Neural cell (in vitro differentiated cells): ENCODE measurements at regions not wholly inside any gene's neighbourhood (a gene's known extent, or its start where the extent isn't known, plus 50 kb on each side); places are given as distances from the start of the nearest gene placed in this dataset.

Experiments
- H2AFZ ChIP-seq: fragments of 200-600, 300-800 bp; sonication (generic), shearing (Covaris generic); 2 replicates; pipeline ENCODE4 v1.6.0; 2014; ENCODE audit warnings: low read depth, mild to moderate bottlenecking, antibody characterized with exemption, low read length, moderate library complexity
- H3F3A ChIP-seq: fragments of 200-600 bp; shearing (Covaris generic); 2 replicates; pipeline ENCODE4 v1.6.1; 2016; ENCODE audit warnings: mild to moderate bottlenecking, moderate library complexity, mixed read lengths, antibody characterized with exemption, low read length; ENCODE audit not compliant: insufficient read depth, poor library complexity, severe bottlenecking
- H3K27ac ChIP-seq: fragments of 200-600, 300-800 bp; sonication (generic), shearing (Covaris generic); 2 replicates; pipeline ENCODE4 v1.5.1; 2014; ENCODE audit warnings: mild to moderate bottlenecking, low read length, moderate library complexity
- H3K27me3 ChIP-seq: fragments of 300-800, 200-600 bp; sonication (generic), shearing (Covaris generic); 2 replicates; pipeline ENCODE4 v1.6.0; 2014; ENCODE audit warnings: mild to moderate bottlenecking, low read depth, low read length, moderate library complexity; ENCODE audit not compliant: insufficient read depth
- H3K36me3 ChIP-seq: fragments of 300-800, 200-600 bp; sonication (generic), shearing (Covaris generic); 2 replicates; pipeline ENCODE4 v1.5.1; 2014; ENCODE audit warnings: mild to moderate bottlenecking, antibody characterized with exemption, low read length, moderate library complexity; ENCODE audit not compliant: insufficient read depth
- H3K4me2 ChIP-seq: fragments of 300-800, 200-600 bp; sonication (generic), shearing (Covaris generic); 2 replicates; pipeline ENCODE4 v1.6.0; 2014; ENCODE audit warnings: mild to moderate bottlenecking, low read length
- H3K4me3 ChIP-seq: fragments of 300-800, 200-600 bp; sonication (generic), shearing (Covaris generic); 2 replicates; pipeline ENCODE4 v1.5.1; 2014; ENCODE audit warnings: mild to moderate bottlenecking, low read length, moderate library complexity
- H3K79me2 ChIP-seq: fragments of 200-600 bp; shearing (Covaris generic); replicated peaks from 2 replicates; pipeline ENCODE4 v1.6.0; 2014; ENCODE audit warnings: mild to moderate bottlenecking, low read length, moderate library complexity; ENCODE audit not compliant: insufficient read depth
- H3K9ac ChIP-seq: fragments of 300-800, 200-600 bp; sonication (generic), shearing (Covaris generic); 2 replicates; pipeline ENCODE4 v1.6.1; 2016; ENCODE audit warnings: mild to moderate bottlenecking, low read length, mixed read lengths
- H3K9me2 ChIP-seq: fragments of 200-600 bp; shearing (Covaris generic); 2 replicates; pipeline ENCODE4 v1.6.1; 2016; ENCODE audit warnings: mild to moderate bottlenecking, low read length, mixed read lengths; ENCODE audit not compliant: insufficient read depth
- H3K9me3 ChIP-seq: fragments of 200-600, 300-800 bp; sonication (generic), shearing (Covaris generic); 2 replicates; pipeline ENCODE4 v1.6.1; 2016; ENCODE audit warnings: mild to moderate bottlenecking, mixed run types, low read length, moderate library complexity, mixed read lengths
- H4K20me1 ChIP-seq: fragments of 200-600 bp; shearing (Covaris generic); 2 replicates; pipeline ENCODE4 v1.6.1; 2016; ENCODE audit warnings: mild to moderate bottlenecking, mixed run types; ENCODE audit not compliant: insufficient read depth
- CTCF ChIP-seq: fragments of 450-650 bp; IDR thresholded peaks from 2 replicates; pipeline ENCODE4 v1.5.1; 2014; ENCODE audit warnings: antibody characterized with exemption, mild to moderate bottlenecking, moderate library complexity; ENCODE audit not compliant: poor library complexity, severe bottlenecking
- EP300 ChIP-seq: fragments of 450-650 bp; conservative IDR thresholded peaks from 2 replicates; pipeline ENCODE4 v1.6.1; 2014; ENCODE audit warnings: antibody characterized with exemption, mild to moderate bottlenecking, moderate library complexity; ENCODE audit not compliant: poor library complexity, severe bottlenecking
- EZH2 ChIP-seq: fragments of 200-600, 300-800 bp; shearing (Covaris generic), sonication (generic); IDR thresholded peaks from 2 replicates; pipeline ENCODE4 v1.6.1; 2014; ENCODE audit warnings: antibody characterized with exemption, low read length, borderline replicate concordance, mild to moderate bottlenecking; ENCODE audit not compliant: insufficient read depth, poor library complexity, severe bottlenecking
- MXI1 ChIP-seq: fragments of 450-650 bp; conservative IDR thresholded peaks from 2 replicates; pipeline ENCODE4 v1.6.1; 2014; ENCODE audit warnings: antibody characterized with exemption, mild to moderate bottlenecking; ENCODE audit not compliant: poor library complexity, severe bottlenecking
- POLR2AphosphoS5 ChIP-seq: IDR thresholded peaks from 2 replicates; pipeline ENCODE4 v1.6.1; 2012
- RAD21 ChIP-seq: fragments of 450-650 bp; conservative IDR thresholded peaks from 2 replicates; pipeline ENCODE4 v1.6.1; 2014; ENCODE audit warnings: antibody characterized with exemption, mild to moderate bottlenecking, moderate library complexity
- REST ChIP-seq: IDR thresholded peaks from 2 replicates; pipeline ENCODE4 v1.6.1; 2012; ENCODE audit warnings: borderline replicate concordance
- SMC3 ChIP-seq: fragments of 450-650 bp; conservative IDR thresholded peaks from 2 replicates; pipeline ENCODE4 v1.6.1; 2014; ENCODE audit warnings: antibody characterized with exemption, mild to moderate bottlenecking, moderate library complexity; ENCODE audit not compliant: poor library complexity
- TAF1 ChIP-seq: IDR thresholded peaks from 2 replicates; pipeline ENCODE4 v1.6.1; 2012; ENCODE audit warnings: low read depth

DNA sequence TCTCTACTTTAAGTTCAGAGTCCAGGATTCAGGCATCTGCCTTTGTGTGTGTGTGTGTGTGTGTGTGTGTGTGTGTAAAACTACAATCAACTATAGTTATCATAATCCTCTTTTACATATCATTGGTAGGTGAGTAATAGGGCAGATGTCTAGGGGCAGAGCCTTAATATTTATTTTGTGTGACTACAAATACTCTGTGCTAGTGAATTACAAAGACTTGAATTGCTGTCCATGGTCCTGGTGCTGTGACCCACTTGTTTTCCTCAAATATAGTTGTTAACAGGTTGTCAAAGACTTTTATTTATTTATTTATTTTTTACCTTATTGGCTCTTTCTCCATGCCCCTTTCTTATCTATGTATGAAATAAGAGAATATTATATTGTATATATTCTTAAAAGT, 196.8 kb downstream of the ANXA1 start:
- Histone ChIP-seq H3K9me3 (no peaks in the 10 kb centered on the region), H3K4me3 (no peak overlapping the region), H3F3A (no peaks in the 10 kb centered on the region), H3K9ac (no peak overlapping the region), H3K9me2 (no peaks in the 10 kb centered on the region), H3K4me2 (no peak overlapping the region), H2AFZ (no peak overlapping the region), H3K79me2 (no peaks in the 10 kb centered on the region), H3K27me3 (no peaks in the 10 kb centered on the region), H3K36me3 (no peaks in the 10 kb centered on the region), H4K20me1 (no peaks in the 10 kb centered on the region), H3K27ac (no peak overlapping the region)
- TF ChIP-seq MXI1 (no peak), SMC3 (no peak)

- Histone ChIP-seq H3K27ac (no peak overlapping the region), H3K79me2 (no peaks in the 10 kb centered on the region), H4K20me1 (no peaks in the 10 kb centered on the region), H3K27me3 (no peaks in the 10 kb centered on the region), H3K9me2 (no peaks in the 10 kb centered on the region), H3K36me3 (no peaks in the 10 kb centered on the region), H3K4me3 (no peak overlapping the region), H3K4me2 (no peak overlapping the region), H3K9ac (no peak overlapping the region), H2AFZ (no peak overlapping the region), H3F3A (no peaks in the 10 kb centered on the region), H3K9me3 (no peaks in the 10 kb centered on the region)
- TF ChIP-seq EP300 (no peak), TAF1 (no peak), REST (no peak), RAD21 (no peak), POLR2AphosphoS5 (no peak), EZH2 (no peak), SMC3 (no peak), MXI1 (no peak), CTCF (no peak)
Observed at GRCh38 chr9:73349476-73349875, 197.8 kb downstream of the ANXA1 start.

DNA sequence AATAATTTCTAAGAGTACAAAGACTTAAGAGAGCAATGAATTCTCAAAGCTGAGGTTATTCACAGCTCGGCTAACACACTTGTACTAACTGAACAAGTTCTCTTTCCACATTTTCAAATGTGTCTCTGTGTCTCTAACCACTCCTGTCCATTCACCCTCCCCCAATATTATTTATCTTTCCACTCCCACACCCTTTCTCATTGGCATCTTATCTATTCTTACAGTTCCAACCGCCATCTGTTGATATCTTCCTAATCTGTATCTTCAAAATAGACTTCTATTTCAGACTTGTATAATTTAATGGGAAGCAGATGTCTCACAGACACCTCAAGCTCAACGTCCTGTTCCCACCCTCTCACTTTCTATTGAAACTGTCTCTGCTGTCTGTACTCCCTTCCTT, 205.9 kb downstream of the ANXA1 start:
- TF ChIP-seq RAD21 (no peak), POLR2AphosphoS5 (no peak), SMC3 (no peak), TAF1 (no peak), EZH2 (no peak), REST (no peak), MXI1 (no peak), CTCF (no peak), EP300 (no peak)
- no peaks in the 10 kb centered on the region for H3K36me3 ChIP-seq
- H2AFZ ChIP-seq = no peak overlapping the region
- H3K4me2 ChIP-seq = no peak overlapping the region
- no peak overlapping the region for H3K4me3 ChIP-seq
- H3K9ac ChIP-seq = no peak overlapping the region
- no peaks in the 10 kb centered on the region for H3K79me2 ChIP-seq
- no peaks in the 10 kb centered on the region for H4K20me1 ChIP-seq
- H3F3A ChIP-seq = no peaks in the 10 kb centered on the region
- H3K27me3 ChIP-seq = no peaks in the 10 kb centered on the region
- H3K27ac ChIP-seq = no peak overlapping the region
- H3K9me3 ChIP-seq = no peaks in the 10 kb centered on the region
- H3K9me2 ChIP-seq = no peaks in the 10 kb centered on the region
